Adrenal gland (tissue), 5 donors: ENCODE measurements at regions not wholly inside any gene's neighbourhood (a gene's known extent, or its start where the extent isn't known, plus 50 kb on each side); places are given as distances from the start of the nearest gene placed in this dataset.

ENCODE experiments used
- CTCF ChIP-seq, 6 experiments: fragments of 450-650 bp in 4 of 6; fragments of 200-600 bp in 2 of 6; sonication (generic) in 1 of 6; IDR thresholded peaks; 1 replicate in 5 of 6; 2 replicates in 1 of 6; pipeline versions ENCODE4 v1.5.1 to v1.8.0; 2016 to 2021; ENCODE audit warnings: antibody characterized with exemption in 6 of 6, mild to moderate bottlenecking in 2 of 6, moderate library complexity in 1 of 6
- POLR2A ChIP-seq, 2 donors: fragments of 450-650 bp; IDR thresholded peaks; one replicate each; pipeline ENCODE4 v1.6.1; 2017; ENCODE audit warnings: antibody characterized with exemption in 2 of 2, mild to moderate bottlenecking in 2 of 2, moderate library complexity in 1 of 2
- donor health status: DM: no; HTN: no; CAD: no.

GRCh38 chr5:13214182-13214581 lies 730.3 kb downstream of the DNAH5 start:
- TF ChIP-seq CTCF (IDR thresholded peaks at IDR 0.05), result no peak
- TF ChIP-seq POLR2A (IDR thresholded peaks at IDR 0.05), result no peak
